Vagina (tissue), 2 donors: ENCODE measurements at regions not wholly inside any gene's neighbourhood (a gene's known extent, or its start where the extent isn't known, plus 50 kb on each side); places are given as distances from the start of the nearest gene placed in this dataset.

Experiments used
- DNase-seq, 2 donors: peaks; one replicate each; pipeline ENCODE4 v3.0.0-alpha.2; 2017; ENCODE audit errors: extremely low spot score in 2 of 2
- H3K27ac ChIP-seq: fragments of 200-600 bp; sonication (generic); one replicate; pipeline ENCODE4 v1.5.1; 2019
- H3K27me3 ChIP-seq: fragments of 200-600 bp; sonication (generic); one replicate; pipeline ENCODE4 v1.5.1; 2019
- H3K36me3 ChIP-seq, 2 donors: fragments of 200-600 bp; sonication (generic); one replicate each; pipeline ENCODE4 v1.5.1; 2017 to 2019
- H3K4me1 ChIP-seq: fragments of 200-600 bp; sonication (generic); one replicate; pipeline ENCODE4 v1.5.1; 2019
- H3K4me3 ChIP-seq, 2 donors: fragments of 200-600 bp; sonication (generic); 1 replicate in 1 of 2; 2 replicates in 1 of 2; pipeline ENCODE4 v1.5.1; 2016 to 2019
- H3K9me3 ChIP-seq: fragments of 200-600 bp; sonication (generic); one replicate; pipeline ENCODE4 v1.5.1; 2019
- CTCF ChIP-seq, 3 experiments: fragments of 450-650 bp in 2 of 3; fragments of 200-600 bp in 1 of 3; sonication (generic) in 1 of 3; IDR thresholded peaks; one replicate each; pipeline ENCODE4 v1.5.1; 2017 to 2019; ENCODE audit warnings: antibody characterized with exemption in 3 of 3, mild to moderate bottlenecking in 2 of 3, moderate library complexity in 2 of 3
- POLR2A ChIP-seq, 2 donors: fragments of 450-650 bp; IDR thresholded peaks; one replicate each; pipeline ENCODE4 v1.6.1; 2017; ENCODE audit warnings: antibody characterized with exemption in 2 of 2, mild to moderate bottlenecking in 2 of 2, moderate library complexity in 2 of 2
- POLR2AphosphoS5 ChIP-seq, 2 donors: sonication (generic); formaldehyde crosslinking; IDR thresholded peaks; one replicate each; pipeline ENCODE4 v1.9.0; 2017; ENCODE audit warnings: antibody characterized with exemption in 2 of 2, mild to moderate bottlenecking in 2 of 2, low read depth in 1 of 2; ENCODE audit not compliant: insufficient read depth in 1 of 2
- intact Hi-C: fragments of 100-400 bp; cut with DNase I; formaldehyde crosslinking; loops from one replicate; pipeline ENCODE4 v1.15.1; 2023

- Histone ChIP-seq H3K27ac (no peak overlapping the region), H3K36me3 (no peaks in the 10 kb centered on the region), H3K27me3 (no peaks in the 10 kb centered on the region), H3K4me1 (no peaks in the 10 kb centered on the region), H3K9me3 (no peaks in the 10 kb centered on the region), H3K4me3 (no peak overlapping the region)
- TF ChIP-seq POLR2A (IDR thresholded peaks at IDR 0.05): no peak
- no peak for TF ChIP-seq CTCF (IDR thresholded peaks at IDR 0.05)
- no peak for TF ChIP-seq POLR2AphosphoS5 (IDR thresholded peaks at IDR 0.05; ENCODE audit: insufficient read depth in 1 of 2, low read depth in 1 of 2)
- DNase-seq: no peak
- intact Hi-C loops: no loop called here
These were observed 888.7 kb upstream of the CNTNAP5 start for GRCh38 chr2:123136419-123136818.

- intact Hi-C loops: no loop called here
These were observed 881.0 kb upstream of the CNTNAP5 start for GRCh38 chr2:123144082-123144481.

GRCh38 chr2:123153041-123153440 is 872.0 kb upstream of the CNTNAP5 start:
- H3K4me3 ChIP-seq: no peak overlapping the region
- no peaks in the 10 kb centered on the region for H3K4me1 ChIP-seq
- DNase-seq: no peak
- TF ChIP-seq CTCF (IDR thresholded peaks at IDR 0.05): no peak
- no peak for TF ChIP-seq POLR2AphosphoS5 (IDR thresholded peaks at IDR 0.05; ENCODE audit: insufficient read depth in 1 of 2, low read depth in 1 of 2)
- no peak for TF ChIP-seq POLR2A (IDR thresholded peaks at IDR 0.05)
- H3K36me3 ChIP-seq: no peaks in the 10 kb centered on the region
- H3K27ac ChIP-seq: no peak overlapping the region
- intact Hi-C loops: no loop called here
- no peaks in the 10 kb centered on the region for H3K9me3 ChIP-seq
- no peaks in the 10 kb centered on the region for H3K27me3 ChIP-seq

More at GRCh38 chr2:123144082-123144481, 881.0 kb upstream of the CNTNAP5 start:
- no peak for DNase-seq
- Histone ChIP-seq H3K36me3 (no peaks in the 10 kb centered on the region), H3K27me3 (no peaks in the 10 kb centered on the region), H3K9me3 (no peaks in the 10 kb centered on the region), H3K27ac (no peak overlapping the region), H3K4me3 (no peak overlapping the region), H3K4me1 (no peaks in the 10 kb centered on the region)
- TF ChIP-seq POLR2AphosphoS5 (IDR thresholded peaks at IDR 0.05; ENCODE audit: insufficient read depth in 1 of 2, low read depth in 1 of 2) (no peak), CTCF (IDR thresholded peaks at IDR 0.05) (no peak), POLR2A (IDR thresholded peaks at IDR 0.05) (no peak)

- Histone ChIP-seq H3K36me3 (no peaks in the 10 kb centered on the region), H3K4me1 (no peaks in the 10 kb centered on the region), H3K9me3 (no peaks in the 10 kb centered on the region), H3K4me3 (no peak overlapping the region), H3K27me3 (no peaks in the 10 kb centered on the region), H3K27ac (no peak overlapping the region)
- DNase-seq: no peak
- no peak for TF ChIP-seq POLR2A (IDR thresholded peaks at IDR 0.05)
- intact Hi-C loops: no loop called here
These were observed 870.9 kb upstream of the CNTNAP5 start for GRCh38 chr2:123154195-123154594.

- DNase-seq: no peak
- no peaks in the 10 kb centered on the region for H3K9me3 ChIP-seq
- no peak overlapping the region for H3K4me3 ChIP-seq
- no peaks in the 10 kb centered on the region for H3K4me1 ChIP-seq
- intact Hi-C loops: no loop called here
- no peak for TF ChIP-seq CTCF (IDR thresholded peaks at IDR 0.05)
- H3K27ac ChIP-seq: no peak overlapping the region
- H3K27me3 ChIP-seq: no peaks in the 10 kb centered on the region
- H3K36me3 ChIP-seq: no peaks in the 10 kb centered on the region
These were observed 868.1 kb upstream of the CNTNAP5 start for GRCh38 chr2:123157016-123157415.
